HepG2 (cell line): ENCODE measurements at regions not wholly inside any gene's neighbourhood (a gene's known extent, or its start where the extent isn't known, plus 50 kb on each side); places are given as distances from the start of the nearest gene placed in this dataset.

Experiments used
- ATAC-seq: fragments of 200-7000 bp; cut with Tn5 transposase; 3 replicates; pipeline ENCODE4 v1.9.1; 2020; ENCODE audit warnings: mild to moderate bottlenecking, moderate library complexity
- BruUV-seq: library from RNA; stranded (reverse); fragments of 400-500 nt; replicated peaks from 2 replicates; lab custom pipeline; 2021; lab: Mats Ljungman, UMichigan
- CTCF ChIA-PET: fragments of 300-600 bp; formaldehyde crosslinking; extraction: SDS; loops from one replicate; lab custom pipeline; 2021; ENCODE audit warnings: low total read pairs, inconsistent platforms, low intra/inter-chr PET ratio; lab: Yijun Ruan, JAX
- POLR2A ChIA-PET: fragments of 350-600 bp; sonication (Branson Sonifier 250); formaldehyde crosslinking; loops from one replicate; lab custom pipeline; 2020; ENCODE audit warnings: antibody characterized with exemption, inconsistent platforms; lab: Yijun Ruan, JAX
- DNase-seq: peaks from one replicate; pipeline ENCODE4 v3.0.0-alpha.2; 2015; ENCODE audit warnings: low spot score
- FAIRE-seq: peaks from 3 replicates; lab custom pipeline; 2011; peaks lifted over from hg19 to GRCh38; lab: Jason Lieb, UNC
- H2AFZ ChIP-seq: one replicate; pipeline ENCODE4 v1.6.1; 2011; ENCODE audit warnings: low read length, inconsistent platforms
- H3K27ac ChIP-seq: fragments of 300-600 bp; 3 replicates; pipeline ENCODE4 v1.8.0; 2011; ENCODE audit warnings: mixed run types, mild to moderate bottlenecking, mixed read lengths, low read length, inconsistent platforms; ENCODE audit not compliant: insufficient read depth; ENCODE audit errors: extremely low read length
- H3K27me3 ChIP-seq, 2 experiments: fragments of 200-600 bp in 1 of 2; 2 replicates in 1 of 2; 3 replicates in 1 of 2; pipeline versions ENCODE4 v1.6.0 to v1.8.0; 2011; ENCODE audit warnings: low read length in 2 of 2, mild to moderate bottlenecking in 2 of 2, moderate library complexity in 2 of 2, inconsistent platforms in 1 of 2; ENCODE audit not compliant: insufficient read depth in 2 of 2, control insufficient read depth in 1 of 2
- H3K36me3 ChIP-seq, 2 experiments: fragments of 200-600 bp in 1 of 2; replicated peaks in 1 of 2; 2 replicates in 1 of 2; 3 replicates in 1 of 2; pipeline versions ENCODE4 v1.5.1 to v1.8.0; 2011; ENCODE audit warnings: low read length in 2 of 2, inconsistent platforms in 1 of 2; ENCODE audit not compliant: insufficient read depth in 2 of 2, control insufficient read depth in 1 of 2
- H3K4me1 ChIP-seq: 2 replicates; pipeline ENCODE4 v1.5.1; 2012; ENCODE audit warnings: low read length, inconsistent platforms; ENCODE audit not compliant: insufficient read depth
- H3K4me2 ChIP-seq: 2 replicates; pipeline ENCODE4 v1.6.0; 2011; ENCODE audit warnings: low read depth, low read length, inconsistent platforms
- H3K4me3 ChIP-seq, 3 experiments: fragments of 200-600 bp in 1 of 3; sonication (generic), shearing (Covaris generic) in 1 of 3; replicated peaks in 1 of 3; 2 replicates each; pipeline ENCODE4 v1.5.1; 2011 to 2016; ENCODE audit warnings: low read length in 3 of 3, inconsistent platforms in 2 of 3, low read depth in 2 of 3, mild to moderate bottlenecking in 2 of 3, control low read depth in 1 of 3, mixed read lengths in 1 of 3; ENCODE audit not compliant: insufficient read depth in 1 of 3
- H3K79me2 ChIP-seq: one replicate; pipeline ENCODE4 v1.6.1; 2011; ENCODE audit warnings: low read length, inconsistent platforms; ENCODE audit not compliant: insufficient read depth
- H3K9ac ChIP-seq: 2 replicates; pipeline ENCODE4 v1.6.0; 2011; ENCODE audit warnings: mild to moderate bottlenecking, low read depth, low read length, inconsistent platforms; ENCODE audit not compliant: insufficient read depth
- H3K9me3 ChIP-seq: 2 replicates; pipeline ENCODE4 v1.5.1; 2012; ENCODE audit warnings: mild to moderate bottlenecking, low read length
- H4K20me1 ChIP-seq: 2 replicates; pipeline ENCODE4 v1.6.0; 2011; ENCODE audit warnings: inconsistent platforms, mild to moderate bottlenecking, low read length, moderate library complexity; ENCODE audit not compliant: insufficient read depth
- PRMT3 ChIP-seq: sonication (generic); formaldehyde crosslinking; IDR thresholded peaks from 2 replicates; pipeline ENCODE4 v1.8.1; 2022; ENCODE audit warnings: low read depth, mild to moderate bottlenecking, moderate library complexity, missing genetic modification reagents, borderline replicate concordance
- TEAD2 ChIP-seq: sonication (generic); formaldehyde crosslinking; IDR thresholded peaks from 2 replicates; pipeline ENCODE4 v1.9.0; 2021; ENCODE audit warnings: missing genetic modification reagents
- ZNF775 ChIP-seq: sonication (generic); formaldehyde crosslinking; IDR thresholded peaks from 2 replicates; pipeline ENCODE4 v1.4.0; 2020; ENCODE audit warnings: missing genetic modification reagents, mild to moderate bottlenecking, moderate library complexity, borderline replicate concordance
- ZSCAN30 ChIP-seq: sonication (generic); formaldehyde crosslinking; IDR thresholded peaks from 2 replicates; pipeline ENCODE4 v1.5.0; 2020; ENCODE audit warnings: mild to moderate bottlenecking, missing genetic modification reagents
- WGBS: methylation state at CpG from one replicate; pipeline ENCODE4 v1.1.6; 2017; ENCODE audit warnings: low lambda C conversion rate; 5-methylcytosine and 5-hydroxymethylcytosine counted together
- in situ Hi-C: cut with HindIII; loops from 2 replicates; pipeline ENCODE4 v1.10.0; 2017; ENCODE audit warnings: low pct_unique_long_range_greater_than_20kb; ENCODE audit not compliant: extremely low pct_ligation_motif_present
- intact Hi-C: fragments of 100-400 bp; cut with micrococcal nuclease; formaldehyde crosslinking; loops from one replicate; pipeline ENCODE4 v1.10.0; 2022; ENCODE audit not compliant: unreplicated experiment

DNA sequence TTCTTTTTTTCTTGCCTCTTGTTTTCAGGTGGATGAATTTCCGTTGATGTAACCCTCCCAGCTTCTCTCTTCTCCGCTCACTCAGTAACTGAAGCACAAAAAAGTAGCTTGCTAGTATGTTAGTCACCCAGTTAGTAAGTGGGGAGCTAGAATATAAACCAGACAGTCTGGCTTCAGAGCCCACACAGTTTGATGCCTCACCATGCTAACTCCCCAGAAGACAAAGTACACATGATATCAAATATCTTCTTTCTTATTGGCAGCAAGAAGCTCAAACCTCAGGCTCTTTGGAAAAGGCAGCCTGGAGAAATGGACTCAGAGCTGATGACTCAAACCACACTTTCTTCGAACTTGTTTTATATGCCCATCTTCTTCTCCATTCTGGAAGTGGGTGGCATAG, 187.5 kb upstream of the PLXNA2 start:
- BruUV-seq, result no TSS peak
- in situ Hi-C loops, result no loop called here

DNA sequence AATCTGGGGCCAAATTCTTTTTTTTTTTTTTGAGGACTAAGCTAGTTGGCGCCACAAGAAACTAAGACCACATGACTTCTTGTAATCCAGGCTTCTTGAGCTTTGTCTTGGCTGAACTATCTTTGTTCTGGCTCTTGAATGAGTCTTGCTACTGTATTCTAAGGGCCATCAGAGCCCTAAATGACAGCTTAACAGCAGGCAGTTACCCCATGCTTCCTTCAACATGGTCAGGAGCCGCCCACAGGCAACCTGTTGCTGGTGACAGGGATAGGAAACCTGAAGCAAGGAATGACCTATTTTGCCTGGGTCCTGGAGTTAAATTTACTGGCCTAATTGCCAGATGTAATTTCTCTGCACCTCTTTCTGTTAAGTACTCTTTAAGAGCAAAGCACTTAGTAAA, 188.2 kb upstream of the PLXNA2 start:
- DNase-seq (no peak), ATAC-seq (no peak), FAIRE-seq (no peak)
- WGBS, result 0% methylated on average over 1 of the region's 2 CpGs
- no peaks in the 10 kb centered on the region for H3K4me1 ChIP-seq
- H3K9ac ChIP-seq, result no peak overlapping the region
- H3K4me3 ChIP-seq, result no peak overlapping the region
- BruUV-seq, result no TSS peak
- intact Hi-C loops, result no loop called here
- H3K36me3 ChIP-seq, result no peaks in the 10 kb centered on the region
- no peaks in the 10 kb centered on the region for H3K79me2 ChIP-seq
- H2AFZ ChIP-seq, result no peak overlapping the region
- no peak overlapping the region for H3K27ac ChIP-seq
- CTCF ChIA-PET, result no interaction called here
- H3K27me3 ChIP-seq, result no peaks in the 10 kb centered on the region
- POLR2A ChIA-PET, result no interaction called here
- no peaks in the 10 kb centered on the region for H3K9me3 ChIP-seq
- no peak for TF ChIP-seq TEAD2 (CRISPR knock-in tag)
- no peak for TF ChIP-seq PRMT3 (CRISPR knock-in tag)
- no peak overlapping the region for H3K4me2 ChIP-seq
- H4K20me1 ChIP-seq, result no peaks in the 10 kb centered on the region
- in situ Hi-C loops, result no loop called here

More for the DNA sequence above, 187.5 kb upstream of the PLXNA2 start:
- ChIA-PET POLR2A (no interaction called here), CTCF (no interaction called here)
- Histone ChIP-seq H3K9ac (no peak overlapping the region), H3K36me3 (no peaks in the 10 kb centered on the region), H3K9me3 (no peaks in the 10 kb centered on the region), H3K79me2 (no peaks in the 10 kb centered on the region), H3K27me3 (no peaks in the 10 kb centered on the region), H3K4me1 (no peaks in the 10 kb centered on the region), H3K4me3 (no peak overlapping the region), H3K27ac (no peak overlapping the region), H4K20me1 (no peaks in the 10 kb centered on the region), H3K4me2 (no peak overlapping the region), H2AFZ (no peak overlapping the region)
- FAIRE-seq, result no peak
- ATAC-seq, result no peak
- no peak for DNase-seq
- WGBS, result 0% methylated on average over 3 of the region's 3 CpGs
- intact Hi-C loops, result no loop called here
- TF ChIP-seq ZSCAN30 (no peak), ZNF775 (no peak)
